ENCODE measurements at regions not wholly inside any gene's neighbourhood (a gene's known extent, or its start where the extent isn't known, plus 50 kb on each side); places are given as distances from the start of the nearest gene placed in this dataset.

GRCh38 chr4:58962424-58962823 is 1852.2 kb upstream of the IGFBP7 start:
- TF ChIP-seq POLR2A (IDR thresholded peaks at IDR 0.05) = no peak
- TF ChIP-seq, protein P1, sequence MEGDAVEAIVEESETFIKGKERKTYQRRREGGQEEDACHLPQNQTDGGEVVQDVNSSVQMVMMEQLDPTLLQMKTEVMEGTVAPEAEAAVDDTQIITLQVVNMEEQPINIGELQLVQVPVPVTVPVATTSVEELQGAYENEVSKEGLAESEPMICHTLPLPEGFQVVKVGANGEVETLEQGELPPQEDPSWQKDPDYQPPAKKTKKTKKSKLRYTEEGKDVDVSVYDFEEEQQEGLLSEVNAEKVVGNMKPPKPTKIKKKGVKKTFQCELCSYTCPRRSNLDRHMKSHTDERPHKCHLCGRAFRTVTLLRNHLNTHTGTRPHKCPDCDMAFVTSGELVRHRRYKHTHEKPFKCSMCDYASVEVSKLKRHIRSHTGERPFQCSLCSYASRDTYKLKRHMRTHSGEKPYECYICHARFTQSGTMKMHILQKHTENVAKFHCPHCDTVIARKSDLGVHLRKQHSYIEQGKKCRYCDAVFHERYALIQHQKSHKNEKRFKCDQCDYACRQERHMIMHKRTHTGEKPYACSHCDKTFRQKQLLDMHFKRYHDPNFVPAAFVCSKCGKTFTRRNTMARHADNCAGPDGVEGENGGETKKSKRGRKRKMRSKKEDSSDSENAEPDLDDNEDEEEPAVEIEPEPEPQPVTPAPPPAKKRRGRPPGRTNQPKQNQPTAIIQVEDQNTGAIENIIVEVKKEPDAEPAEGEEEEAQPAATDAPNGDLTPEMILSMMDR (IDR thresholded peaks at IDR 0.05) = no peak
- Histone ChIP-seq H3K27me3 (no peaks in the 10 kb centered on the region), H3K27ac (no peak overlapping the region), H3K4me1 (replicated peaks in 1 of 2) (no peaks in the 10 kb centered on the region), H3K4me3 (no peak overlapping the region), H3K36me3 (replicated peaks in 1 of 2) (no peaks in the 10 kb centered on the region), H3K9me3 (replicated peaks in 1 of 3) (no peaks in the 10 kb centered on the region)
- intact Hi-C loops (cut with DNase I) = no loop called here
- no peak for DNase-seq

DNA sequence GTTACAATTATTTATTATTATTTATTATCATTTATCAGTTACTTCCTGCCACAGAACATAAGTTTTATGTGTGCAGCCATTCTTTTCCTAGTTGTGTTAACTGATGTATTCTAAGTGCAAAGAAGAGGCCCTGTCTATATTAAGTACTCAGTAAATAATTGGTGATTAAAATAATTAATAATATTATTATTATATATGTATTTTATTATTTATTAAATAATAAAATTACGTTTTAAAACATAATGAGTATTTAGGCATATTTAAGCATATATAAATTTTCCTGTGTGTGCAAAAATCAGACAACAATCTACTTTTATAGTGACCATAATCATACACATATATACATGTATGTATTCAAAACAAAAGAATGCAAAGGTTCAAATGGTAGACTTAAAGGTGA is 1871.6 kb upstream of the IGFBP7 start:
- no peak overlapping the region for H3K27ac ChIP-seq
- H3K27me3 ChIP-seq = no peaks in the 10 kb centered on the region
- no peak for DNase-seq
- H3K36me3 ChIP-seq (replicated peaks in 1 of 2) = no peaks in the 10 kb centered on the region
- no peak for TF ChIP-seq POLR2A (IDR thresholded peaks at IDR 0.05)
- TF ChIP-seq, protein P1 (IDR thresholded peaks at IDR 0.05) = no peak
- H3K4me1 ChIP-seq (replicated peaks in 1 of 2) = no peaks in the 10 kb centered on the region
- no peak overlapping the region for H3K4me3 ChIP-seq
- no peaks in the 10 kb centered on the region for H3K9me3 ChIP-seq (replicated peaks in 1 of 3)
- whole genome bisulfite sequencing, 4 donors = 15 to 33% (median 25%) methylated on average over 1 of the region's 1 CpG
- intact Hi-C loops (cut with DNase I) = no loop called here

DNA sequence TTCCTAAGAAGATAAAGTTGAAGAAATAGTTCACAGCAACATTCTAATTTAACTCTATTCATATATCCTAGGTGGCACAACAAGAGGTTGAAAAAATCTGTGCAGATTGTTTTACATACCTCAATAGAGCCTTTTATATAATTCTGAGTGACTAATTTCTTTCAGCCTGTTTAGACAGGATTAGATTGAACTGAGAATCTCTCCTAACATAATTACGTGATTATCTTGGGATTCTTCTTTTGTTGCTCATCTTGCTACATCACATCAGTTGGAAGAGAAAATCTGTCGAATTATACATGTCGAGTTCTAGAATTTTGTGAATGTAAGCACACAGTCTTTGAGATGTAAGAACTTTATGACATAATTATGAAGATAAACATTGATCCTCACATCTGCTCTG is 1873.7 kb upstream of the IGFBP7 start:
- no peaks in the 10 kb centered on the region for H3K4me1 ChIP-seq (replicated peaks in 1 of 2)
- H3K36me3 ChIP-seq (replicated peaks in 1 of 2) = no peaks in the 10 kb centered on the region
- intact Hi-C loops (cut with DNase I) = no loop called here
- no peak overlapping the region for H3K4me3 ChIP-seq
- no peaks in the 10 kb centered on the region for H3K27me3 ChIP-seq
- H3K9me3 ChIP-seq (replicated peaks in 1 of 3) = no peaks in the 10 kb centered on the region
- no peak for DNase-seq
- 61 to 81% (median 73%) methylated on average over 3 of the region's 3 CpGs for WGBS, 4 donors
- TF ChIP-seq, protein P1 (IDR thresholded peaks at IDR 0.05) = no peak
- no peak for TF ChIP-seq POLR2A (IDR thresholded peaks at IDR 0.05)
- no peak overlapping the region for H3K27ac ChIP-seq

- 25 to 67% (median 53%) methylated on average over 1 of the region's 1 CpG for WGBS, 4 donors
- TF ChIP-seq, protein P1 (IDR thresholded peaks at IDR 0.05) = no peak
- no peak for TF ChIP-seq POLR2A (IDR thresholded peaks at IDR 0.05)
- intact Hi-C loops (cut with DNase I) = no loop called here
- DNase-seq = no peak
- Histone ChIP-seq H3K36me3 (replicated peaks in 1 of 2) (no peaks in the 10 kb centered on the region), H3K4me1 (replicated peaks in 1 of 2) (no peaks in the 10 kb centered on the region), H3K27me3 (no peaks in the 10 kb centered on the region), H3K4me3 (no peak overlapping the region), H3K27ac (no peak overlapping the region), H3K9me3 (replicated peaks in 1 of 3) (no peaks in the 10 kb centered on the region)
Measured at GRCh38 chr4:59002148-59002547, 1892.0 kb upstream of the IGFBP7 start.
